ENCODE measurements at regions not wholly inside any gene's neighbourhood (a gene's known extent, or its start where the extent isn't known, plus 50 kb on each side); places are given as distances from the start of the nearest gene placed in this dataset.
A peak's percentile ranks its signal among the peaks of the same experiment; 100 is the strongest.

- DNase-seq (peak; percentile 43), ATAC-seq (no peak)
- H3K27me3 ChIP-seq, result no peaks in the 10 kb centered on the region
- H3K27ac ChIP-seq, result no peak overlapping the region
- no peaks in the 10 kb centered on the region for H3K9me3 ChIP-seq
- no peak overlapping the region for H3K4me3 ChIP-seq
- intact Hi-C loops (cut with DNase I), result no loop called here
- H3K4me1 ChIP-seq, result no peaks in the 10 kb centered on the region
- no peaks in the 10 kb centered on the region for H3K36me3 ChIP-seq
- TF ChIP-seq, protein P1, sequence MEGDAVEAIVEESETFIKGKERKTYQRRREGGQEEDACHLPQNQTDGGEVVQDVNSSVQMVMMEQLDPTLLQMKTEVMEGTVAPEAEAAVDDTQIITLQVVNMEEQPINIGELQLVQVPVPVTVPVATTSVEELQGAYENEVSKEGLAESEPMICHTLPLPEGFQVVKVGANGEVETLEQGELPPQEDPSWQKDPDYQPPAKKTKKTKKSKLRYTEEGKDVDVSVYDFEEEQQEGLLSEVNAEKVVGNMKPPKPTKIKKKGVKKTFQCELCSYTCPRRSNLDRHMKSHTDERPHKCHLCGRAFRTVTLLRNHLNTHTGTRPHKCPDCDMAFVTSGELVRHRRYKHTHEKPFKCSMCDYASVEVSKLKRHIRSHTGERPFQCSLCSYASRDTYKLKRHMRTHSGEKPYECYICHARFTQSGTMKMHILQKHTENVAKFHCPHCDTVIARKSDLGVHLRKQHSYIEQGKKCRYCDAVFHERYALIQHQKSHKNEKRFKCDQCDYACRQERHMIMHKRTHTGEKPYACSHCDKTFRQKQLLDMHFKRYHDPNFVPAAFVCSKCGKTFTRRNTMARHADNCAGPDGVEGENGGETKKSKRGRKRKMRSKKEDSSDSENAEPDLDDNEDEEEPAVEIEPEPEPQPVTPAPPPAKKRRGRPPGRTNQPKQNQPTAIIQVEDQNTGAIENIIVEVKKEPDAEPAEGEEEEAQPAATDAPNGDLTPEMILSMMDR (IDR thresholded peaks at IDR 0.05), result no peak
Measured at GRCh38 chr14:101068313-101069227, 165.0 kb upstream of the RTL1 start.

GRCh38 chr14:101069228-101069549, 165.7 kb upstream of the RTL1 start:
- Histone ChIP-seq H3K9me3 (no peaks in the 10 kb centered on the region), H3K27me3 (no peaks in the 10 kb centered on the region), H3K36me3 (no peaks in the 10 kb centered on the region), H3K27ac (no peak overlapping the region), H3K4me3 (no peak overlapping the region), H3K4me1 (no peaks in the 10 kb centered on the region)
- no peak for ATAC-seq
- DNase-seq, result peak; percentile 25
- intact Hi-C loops (cut with DNase I), result no loop called here
- TF ChIP-seq, protein P1 (IDR thresholded peaks at IDR 0.05), result no peak

- no peak for ATAC-seq
- Histone ChIP-seq H3K27me3 (no peaks in the 10 kb centered on the region), H3K4me1 (no peaks in the 10 kb centered on the region), H3K4me3 (no peak overlapping the region), H3K36me3 (no peaks in the 10 kb centered on the region), H3K9me3 (no peaks in the 10 kb centered on the region), H3K27ac (no peak overlapping the region)
- peak; percentile 48 for DNase-seq
- TF ChIP-seq, protein P1 (IDR thresholded peaks at IDR 0.05), result no peak
- intact Hi-C loops (cut with DNase I), result no loop called here
Measured at GRCh38 chr14:101069666-101070362, 166.3 kb upstream of the RTL1 start.

GRCh38 chr14:101070540-101071492, 167.3 kb upstream of the RTL1 start:
- Histone ChIP-seq H3K27me3 (peaks cover 8% of the 10 kb centered on the region), H3K4me1 (no peaks in the 10 kb centered on the region), H3K4me3 (no peak overlapping the region), H3K9me3 (no peaks in the 10 kb centered on the region), H3K27ac (no peak overlapping the region), H3K36me3 (no peaks in the 10 kb centered on the region)
- peak; percentile 32 for DNase-seq
- TF ChIP-seq, protein P1 (IDR thresholded peaks at IDR 0.05), result no peak
- intact Hi-C loops (cut with DNase I), result no loop called here
- ATAC-seq, result no peak

DNA sequence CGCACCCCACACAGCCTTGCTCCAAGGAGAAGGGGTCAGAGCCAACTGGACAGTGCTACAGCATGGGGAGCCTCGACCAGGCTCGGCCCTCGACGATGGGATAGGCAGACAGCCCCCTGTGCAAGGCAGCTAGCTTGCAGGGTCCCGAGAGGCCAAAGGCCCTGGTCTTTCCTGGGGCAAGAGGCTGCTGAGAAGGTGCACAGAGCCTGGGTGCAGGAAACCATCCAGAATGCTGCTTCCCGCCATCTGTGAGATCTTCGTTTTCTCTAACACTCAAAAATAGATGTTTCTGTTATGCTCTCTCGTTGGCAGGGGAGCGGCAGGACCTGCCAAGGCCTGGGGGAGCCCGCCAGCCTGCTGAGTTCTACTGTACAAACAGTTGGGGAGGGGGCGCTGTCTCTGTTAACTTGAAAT, 168.0 kb upstream of the RTL1 start:
- Histone ChIP-seq H3K36me3 (no peaks in the 10 kb centered on the region), H3K4me1 (no peaks in the 10 kb centered on the region), H3K27me3 (peaks cover 15% of the 10 kb centered on the region), H3K27ac (no peak overlapping the region), H3K9me3 (no peaks in the 10 kb centered on the region), H3K4me3 (no peak overlapping the region)
- ATAC-seq, result no peak
- intact Hi-C loops (cut with DNase I), result no loop called here
- peak; percentile 59 for DNase-seq
- TF ChIP-seq, protein P1 (IDR thresholded peaks at IDR 0.05), result no peak

Data from upper lobe of right lung (tissue), 1 donor.